Stimulated activated CD8-positive, alpha-beta memory T cell treated with anti-CD3 and anti-CD28 coated beads, Interleukin-2, amount 100 ng/mL, for 48 hours (primary cell): ENCODE measurements at regions not wholly inside any gene's neighbourhood (a gene's known extent, or its start where the extent isn't known, plus 50 kb on each side); places are given as distances from the start of the nearest gene placed in this dataset.
"Not testable (repeated sequence)": the region's sequence is repeated elsewhere in the genome, so short reads cannot be mapped to it uniquely, and the experiment has no call there.

ENCODE experiments used
- DNase-seq, 2 donors: peaks; one replicate each; pipeline ENCODE4 v3.0.0-alpha.2; 2020; ENCODE audit warnings: low read depth in 2 of 2

- no peak for DNase-seq
Observed at GRCh38 chr16:66058172-66058691, 308.3 kb upstream of the CDH5 start.

GRCh38 chr16:66057057-66057456, 309.4 kb upstream of the CDH5 start:
- no peak for DNase-seq

DNA sequence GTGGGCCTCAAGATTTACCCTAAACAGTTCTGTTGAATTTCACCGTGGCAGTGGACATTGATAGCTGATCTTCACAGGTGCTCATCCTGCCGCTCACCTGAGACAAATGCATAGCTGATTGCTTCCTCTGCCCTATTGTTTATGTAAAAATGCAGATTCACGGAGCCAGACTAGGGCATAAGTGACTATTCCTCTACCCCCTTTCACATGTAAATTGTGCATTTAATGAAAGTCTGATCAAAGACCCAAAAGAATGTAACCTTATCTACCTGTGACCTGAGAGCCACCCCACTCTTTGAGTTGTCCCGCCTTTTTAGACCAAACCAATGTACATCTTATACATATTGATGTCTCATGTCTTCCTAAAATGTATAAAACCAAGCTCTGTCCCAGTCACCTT, 312.4 kb upstream of the CDH5 start:
- no peak for DNase-seq

DNA sequence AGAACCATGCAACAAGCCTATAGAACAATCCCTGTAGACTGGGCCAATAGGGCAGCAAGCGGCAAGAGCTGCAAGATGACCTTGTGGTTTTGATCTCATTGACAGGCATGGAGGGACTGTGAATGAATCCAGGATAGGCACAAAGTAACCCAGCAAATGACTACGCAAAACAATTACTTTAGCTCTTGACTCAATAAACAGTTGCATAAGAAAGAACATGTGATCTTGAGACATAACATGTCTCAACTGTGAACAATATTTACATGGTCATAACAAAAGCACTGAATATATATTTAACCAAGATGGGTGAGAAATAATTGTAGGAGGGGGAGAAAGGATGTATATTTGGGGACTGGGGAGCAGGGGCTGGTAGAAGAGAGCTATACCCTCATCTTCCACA, 313.7 kb upstream of the CDH5 start:
- DNase-seq = no peak

DNA sequence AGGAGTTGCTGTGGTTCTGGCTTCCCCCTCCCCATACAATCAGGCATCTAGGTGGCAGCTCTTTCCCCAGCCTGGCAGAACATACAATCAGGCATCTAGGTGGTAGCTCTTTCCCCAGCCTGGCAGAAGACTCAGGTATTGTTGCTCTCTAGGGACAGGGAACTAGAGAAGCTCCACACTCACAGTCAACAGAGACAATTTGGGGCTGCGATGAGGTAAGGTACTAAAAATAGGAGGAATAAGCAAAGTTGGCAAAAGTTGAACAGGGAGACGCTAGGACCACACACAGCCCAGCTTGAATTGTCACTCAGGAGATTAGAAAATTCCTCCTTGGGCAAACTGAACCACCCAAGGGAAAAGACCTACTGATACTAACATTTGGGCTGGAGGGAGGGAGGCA, 315.5 kb upstream of the CDH5 start:
- DNase-seq = no peak

DNA sequence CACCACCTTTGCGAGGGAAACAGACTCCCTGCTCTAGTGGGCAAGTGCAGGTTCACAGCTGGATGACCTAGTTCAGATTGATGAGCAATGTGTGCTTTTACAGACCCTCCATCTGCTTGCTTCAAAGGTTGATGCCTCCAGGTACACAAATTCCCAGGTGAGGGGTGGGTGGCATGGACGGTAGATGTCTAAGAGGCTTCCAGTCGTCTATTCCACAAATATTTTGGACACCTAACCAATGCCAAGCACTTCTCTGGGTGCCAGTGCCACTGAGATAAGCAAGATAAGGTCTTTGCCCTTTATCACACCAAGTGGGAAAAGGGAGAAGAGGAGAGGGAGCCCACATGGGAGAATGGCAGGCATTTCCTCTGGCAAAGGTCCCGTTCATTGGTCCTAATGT, 316.6 kb upstream of the CDH5 start:
- no peak for DNase-seq

GRCh38 chr16:66045626-66046025, 320.9 kb upstream of the CDH5 start:
- no peak for DNase-seq

DNA sequence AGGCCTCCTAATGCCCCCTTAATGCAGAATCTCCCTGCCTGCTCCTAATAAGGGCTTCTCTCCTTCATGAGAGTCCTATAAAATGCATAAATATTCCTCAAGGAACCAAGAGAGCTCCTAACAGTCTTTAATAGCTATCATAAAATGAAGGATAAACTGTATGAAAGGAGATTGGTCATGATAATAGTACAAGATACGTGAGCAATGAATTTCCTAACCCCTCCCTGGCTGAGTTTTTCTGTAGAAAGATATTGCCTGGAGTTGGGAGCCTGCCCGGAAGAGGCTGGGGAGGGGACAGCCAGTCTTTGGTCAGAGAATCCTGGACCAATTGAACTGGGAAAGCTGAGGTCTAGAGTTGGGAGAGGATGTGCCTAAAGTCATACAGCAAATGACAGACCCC, 321.9 kb upstream of the CDH5 start:
- no peak for DNase-seq

GRCh38 chr16:66044089-66044488, 322.4 kb upstream of the CDH5 start:
- DNase-seq = no peak

DNA sequence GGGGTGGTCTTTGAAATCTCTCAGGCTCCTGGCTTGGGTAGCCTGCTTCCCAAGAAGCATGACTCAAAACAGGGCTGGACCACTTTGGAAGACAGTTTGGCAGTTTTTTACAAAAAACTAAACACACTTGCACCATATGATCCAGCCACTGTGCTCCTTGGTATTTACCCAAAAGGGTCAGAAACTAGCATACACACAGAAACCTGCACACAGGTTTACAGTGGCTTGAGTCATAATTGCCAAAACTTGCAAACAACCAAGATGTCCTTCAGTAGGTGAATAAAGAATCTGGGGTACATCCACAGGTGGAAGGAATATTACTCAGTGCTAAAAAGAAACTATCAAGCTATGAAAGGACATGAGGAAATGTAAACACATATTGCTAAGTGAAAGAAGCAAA, 323.2 kb upstream of the CDH5 start:
- no peak for DNase-seq

DNA sequence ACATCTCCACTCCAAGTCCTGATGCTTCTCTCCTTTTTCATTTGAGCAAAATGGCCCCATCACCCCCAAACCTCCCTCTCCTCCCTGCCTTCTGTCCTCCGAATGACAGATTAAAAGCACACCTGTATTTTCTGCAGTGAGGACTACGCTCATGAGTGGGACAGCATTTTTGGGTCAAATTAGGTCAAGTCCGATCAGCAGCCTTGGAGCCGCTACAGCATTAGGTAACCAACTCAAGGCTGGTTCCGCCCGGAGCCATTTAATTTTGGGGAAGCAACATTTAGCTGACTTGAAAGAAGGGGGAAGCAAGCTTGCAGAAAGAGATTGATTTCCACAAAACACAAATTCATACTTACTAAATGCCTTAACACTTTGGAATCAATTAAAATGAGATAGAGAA, 324.1 kb upstream of the CDH5 start:
- DNase-seq = no peak

GRCh38 chr16:66041907-66042306, 324.6 kb upstream of the CDH5 start:
- no peak for DNase-seq

DNA sequence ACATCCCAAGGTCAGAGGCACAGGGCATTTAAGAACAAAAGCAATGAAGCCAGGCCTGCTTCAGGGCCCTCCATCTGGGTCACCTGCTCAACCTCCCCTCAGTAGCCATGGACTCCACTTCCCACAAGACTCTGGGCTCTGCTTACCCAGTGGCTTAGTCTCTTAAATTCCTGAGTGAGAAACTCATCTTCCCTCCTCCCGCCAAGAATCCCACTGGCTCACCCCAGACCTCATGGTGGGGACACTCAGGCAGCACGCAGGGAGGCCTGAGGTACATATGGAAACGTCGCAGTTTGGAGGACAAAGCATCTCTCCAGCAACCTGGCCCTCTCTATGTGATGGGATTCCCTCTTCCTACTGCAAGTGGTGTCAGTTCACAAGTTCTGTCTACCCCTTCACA, 326.7 kb upstream of the CDH5 start:
- no peak for DNase-seq

- no peak for DNase-seq
Observed at GRCh38 chr16:66036793-66037715, 329.4 kb upstream of the CDH5 start.

GRCh38 chr16:66036184-66036583, 330.3 kb upstream of the CDH5 start:
- DNase-seq = no peak

DNA sequence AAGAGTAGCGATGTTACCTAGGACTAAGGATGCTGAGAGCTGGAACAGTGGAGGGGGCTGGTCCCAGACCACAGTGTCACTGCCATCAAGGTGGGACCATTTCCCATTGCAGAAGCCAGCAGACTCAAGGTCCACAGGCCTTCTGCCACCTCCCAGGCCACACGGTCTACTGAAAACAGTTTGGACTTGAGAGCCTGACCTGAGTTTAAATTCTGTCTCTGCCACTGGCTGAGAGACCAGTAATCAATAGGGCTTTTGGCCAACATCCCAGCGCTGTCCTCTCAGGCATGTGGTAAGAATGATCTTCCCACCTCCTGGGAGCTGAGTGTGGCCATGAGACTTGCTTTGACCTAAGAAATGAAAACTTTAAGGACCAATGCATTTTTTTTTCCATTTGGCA, 331.4 kb upstream of the CDH5 start:
- DNase-seq = no peak

DNA sequence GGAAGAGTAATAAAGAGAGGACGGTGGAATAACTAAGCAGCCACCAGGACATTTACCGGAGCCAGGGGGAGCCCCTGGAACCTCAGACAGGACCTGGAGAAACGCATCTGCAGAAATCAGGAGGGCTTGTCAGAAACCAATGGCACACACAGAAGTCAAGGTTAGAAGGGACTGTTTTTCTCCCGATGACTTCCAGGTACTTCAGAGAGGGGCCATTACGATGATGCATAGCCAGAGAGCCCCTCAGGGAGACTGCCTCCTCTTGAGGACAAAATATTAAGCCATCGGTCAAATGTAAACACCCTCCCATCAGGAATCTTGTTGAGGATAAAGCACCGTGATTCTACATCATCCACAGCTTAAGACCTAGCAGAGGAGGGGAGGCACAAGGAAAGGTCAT, 333.6 kb upstream of the CDH5 start:
- DNase-seq = no peak

GRCh38 chr16:66030036-66030435, 336.5 kb upstream of the CDH5 start:
- no peak for DNase-seq

GRCh38 chr16:66028510-66029216, 337.8 kb upstream of the CDH5 start:
- DNase-seq = no peak

- DNase-seq = no peak
Observed at GRCh38 chr16:66026787-66027330, 339.6 kb upstream of the CDH5 start.

DNA sequence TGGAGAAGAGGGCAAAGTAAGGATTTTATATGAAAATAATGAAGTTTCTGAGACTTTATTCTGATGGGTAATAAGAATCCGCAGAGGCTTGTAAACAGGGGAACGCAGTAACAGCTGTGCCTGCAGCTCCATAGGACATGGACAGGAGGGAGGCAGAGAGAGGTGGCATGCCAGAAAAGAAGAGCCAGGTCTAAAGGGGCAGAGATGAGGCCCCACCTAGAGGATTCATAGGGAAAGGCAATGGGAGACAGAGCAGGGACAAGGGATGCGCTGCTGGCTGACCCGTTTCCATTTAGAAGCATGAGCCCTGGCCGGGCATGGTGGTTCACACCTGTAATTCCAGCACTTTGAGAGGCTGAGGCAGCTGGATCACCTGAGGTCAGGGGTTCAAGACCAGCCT, 340.3 kb upstream of the CDH5 start:
- DNase-seq = no peak

DNA sequence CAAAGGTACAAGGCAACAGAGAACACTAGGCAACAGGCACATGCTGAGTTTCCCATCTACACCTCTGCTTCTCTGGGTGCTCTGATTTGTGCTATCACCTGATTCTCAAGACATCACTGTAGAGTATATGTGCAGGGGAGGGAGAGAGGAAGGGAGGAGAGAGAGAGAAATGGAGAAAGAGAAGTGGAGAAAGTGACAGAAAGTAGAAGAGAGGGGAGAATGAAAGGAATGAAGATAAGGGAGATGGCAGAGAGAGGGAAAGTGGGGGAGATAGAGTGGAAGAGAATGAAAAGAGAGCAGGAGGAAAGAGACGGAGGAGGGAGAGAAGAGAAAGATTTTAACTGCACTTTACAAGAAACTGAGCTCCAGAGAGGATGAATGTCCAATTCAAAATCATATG, 340.7 kb upstream of the CDH5 start:
- DNase-seq = no peak

DNA sequence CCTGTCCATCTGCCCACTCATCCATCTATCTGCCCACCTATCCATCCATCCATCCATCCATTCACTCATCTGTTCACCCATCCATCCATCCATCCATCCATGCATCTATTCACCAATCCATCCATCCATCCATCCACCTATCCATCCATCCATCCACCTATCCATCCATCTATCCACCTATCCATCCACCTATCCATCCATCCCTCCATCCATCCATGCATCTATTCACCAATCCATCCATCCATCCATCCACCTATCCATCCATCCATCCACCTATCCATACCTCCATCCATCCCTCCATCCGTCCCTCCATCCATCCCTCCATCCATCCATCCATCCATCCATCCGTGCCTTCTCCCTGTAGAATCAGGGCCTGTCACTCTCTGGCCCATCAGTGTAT, 341.9 kb upstream of the CDH5 start:
- DNase-seq = not testable (repeated sequence)
